Posterior cingulate gyrus (tissue), 11 donors: ENCODE measurements at regions not wholly inside any gene's neighbourhood (a gene's known extent, or its start where the extent isn't known, plus 50 kb on each side); places are given as distances from the start of the nearest gene placed in this dataset.
A peak's percentile ranks its signal among the peaks of the same experiment; 100 is the strongest.
"Not testable (repeated sequence)": the region's sequence is repeated elsewhere in the genome, so short reads cannot be mapped to it uniquely, and the experiment has no call there.

Experiments
- DNase-seq, 10 donors: peaks; one replicate each; pipeline versions ENCODE4 v3.0.0 to v3.0.0-alpha.2; 2020 to 2021; ENCODE audit warnings: mixed read lengths in 3 of 10
- intact Hi-C: fragments of 100-400 bp; cut with DNase I; formaldehyde crosslinking; loops from one replicate; pipeline ENCODE4 v1.15.1; 2023

DNA sequence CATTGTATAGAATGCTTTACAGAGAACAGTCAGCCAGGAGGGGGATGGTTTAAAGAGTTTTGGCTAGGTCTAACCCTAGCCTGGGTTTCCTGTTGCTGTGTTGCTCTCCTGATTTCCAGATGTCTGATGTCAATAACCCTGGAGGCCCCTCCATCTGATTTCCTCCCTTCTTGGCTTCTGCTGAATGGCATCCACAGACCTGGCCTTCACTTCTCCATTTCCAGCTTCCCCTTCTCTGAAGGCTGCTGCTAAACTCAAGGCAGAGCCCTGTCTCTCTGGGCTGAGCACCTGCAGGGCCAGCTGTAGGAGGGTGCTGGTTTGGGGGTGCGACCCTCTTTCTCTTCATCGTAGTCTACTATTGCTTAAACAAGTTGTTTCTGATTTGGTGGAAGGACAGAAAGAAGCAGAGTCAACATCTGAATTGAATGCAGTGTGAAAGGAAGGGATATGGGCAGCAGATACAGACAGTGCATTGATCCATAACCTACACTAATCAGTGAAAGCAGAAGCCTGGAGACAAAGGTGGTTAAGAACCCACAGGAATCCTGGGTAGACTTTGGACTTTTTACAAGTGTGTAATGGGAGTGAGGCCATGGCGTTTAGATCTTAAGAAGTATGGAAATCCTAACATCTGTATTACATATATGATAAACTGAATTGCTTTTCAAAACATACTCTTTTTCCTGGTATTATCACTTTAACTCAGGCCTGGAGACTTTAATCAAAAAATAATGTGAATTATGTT lies 153.6 kb downstream of the HRH4 start:
- no peak for DNase-seq
- intact Hi-C loops: no loop called here

GRCh38 chr18:24616653-24617052 lies 156.2 kb downstream of the HRH4 start:
- DNase-seq: no peak
- intact Hi-C loops: no loop called here

- not testable (repeated sequence) for DNase-seq
Measured at GRCh38 chr18:24624421-24624820, 164.0 kb downstream of the HRH4 start.

GRCh38 chr18:24627644-24628315 lies 167.3 kb downstream of the HRH4 start:
- intact Hi-C loops: no loop called here
- DNase-seq: no peak

More at GRCh38 chr18:24624421-24624820, 164.0 kb downstream of the HRH4 start:
- intact Hi-C loops: not testable (repeated sequence)

GRCh38 chr18:24628326-24628725 lies 167.9 kb downstream of the HRH4 start:
- intact Hi-C loops: no loop called here
- no peak for DNase-seq

- intact Hi-C loops: no loop called here
Measured at GRCh38 chr18:24629921-24630320, 169.5 kb downstream of the HRH4 start.

DNA sequence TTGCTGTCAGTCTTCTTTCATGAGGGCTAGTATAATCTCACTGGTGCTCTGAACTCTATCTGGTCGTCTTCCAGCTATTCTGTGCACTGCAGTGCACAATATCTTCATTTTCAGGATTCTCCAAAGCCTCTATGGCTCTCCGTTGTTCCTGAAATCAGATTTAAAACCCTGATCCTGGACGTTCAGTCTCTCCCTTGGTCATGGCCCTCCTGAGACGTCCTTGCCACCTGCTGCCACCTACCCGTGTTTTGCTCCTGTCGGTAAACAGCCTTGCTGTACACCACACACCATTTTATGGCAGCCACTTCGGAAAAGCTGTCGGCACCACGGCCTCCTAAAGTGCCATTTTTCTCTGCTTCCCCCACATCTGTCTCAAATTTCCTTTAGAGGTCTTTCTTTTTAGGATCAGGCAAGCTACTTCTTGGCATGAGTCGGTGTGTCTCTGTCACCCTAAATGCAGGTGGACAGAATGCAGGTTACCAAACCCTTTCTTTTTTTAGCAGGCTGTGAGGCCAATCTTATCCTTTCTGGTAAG lies 170.0 kb downstream of the HRH4 start:
- no peak for DNase-seq
- intact Hi-C loops: no loop called here

More at GRCh38 chr18:24629921-24630320, 169.5 kb downstream of the HRH4 start:
- no peak for DNase-seq

DNA sequence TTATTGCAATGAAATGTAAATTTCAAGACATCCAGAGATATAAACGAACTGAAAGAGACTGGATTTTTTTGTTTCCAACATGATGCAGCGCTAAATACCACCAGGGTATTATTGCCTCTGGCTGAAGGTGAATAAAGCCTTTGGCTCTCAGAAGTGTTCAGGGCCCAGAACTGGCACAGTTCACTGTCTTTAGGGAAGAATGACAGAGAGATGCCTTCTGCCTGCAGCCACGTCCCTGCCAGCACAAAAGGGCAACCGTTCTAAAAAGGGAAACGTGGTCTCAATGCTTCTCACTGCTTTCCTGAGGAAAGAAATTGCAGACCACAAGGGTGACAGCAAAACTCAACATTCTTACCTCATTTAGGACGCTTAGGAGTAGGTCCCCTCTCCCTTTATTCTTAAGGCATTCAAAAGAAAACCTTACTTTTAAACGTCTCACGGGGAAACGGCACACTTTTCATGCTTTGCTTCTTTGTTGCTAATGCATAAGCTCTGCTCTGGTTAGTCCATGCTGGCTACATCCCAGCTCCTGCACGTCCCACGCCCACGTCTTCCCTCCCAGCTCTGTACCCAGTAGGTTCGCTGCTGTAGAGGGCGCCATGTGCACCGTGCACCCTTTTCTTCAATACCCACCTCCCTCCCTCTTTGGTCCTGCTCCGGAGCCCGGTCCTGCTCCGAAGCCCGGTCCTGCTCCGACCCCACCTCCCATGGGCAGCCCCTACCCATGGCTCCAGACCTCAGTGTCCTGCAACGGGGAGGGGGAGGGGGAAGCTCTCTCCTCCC lies 171.0 kb downstream of the HRH4 start:
- peak in 6 of 10 donors; percentile 20 to 90 (median 65) for DNase-seq
- intact Hi-C loops: no loop called here

GRCh38 chr18:24632158-24632988 lies 171.9 kb downstream of the HRH4 start:
- intact Hi-C loops: no loop called here
- no peak for DNase-seq

DNA sequence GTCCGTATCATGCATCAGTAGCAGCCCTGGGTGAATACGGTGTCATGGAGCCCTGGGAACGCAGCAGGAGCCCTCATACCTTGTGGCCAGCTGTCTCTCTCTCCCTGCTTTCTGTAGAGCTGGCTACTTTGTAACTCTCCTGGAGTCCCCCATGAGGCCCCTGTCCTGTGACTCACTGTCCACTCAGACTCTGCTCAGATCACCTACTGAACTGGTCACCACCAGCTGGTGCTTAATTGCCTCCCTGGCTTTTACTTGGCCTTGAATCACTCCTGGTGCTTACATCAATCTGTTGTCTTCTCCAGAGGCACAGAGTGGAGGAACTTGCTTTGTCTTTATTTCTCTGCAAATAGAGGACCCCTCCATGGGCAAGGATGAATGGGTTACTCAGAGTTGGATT lies 172.7 kb downstream of the HRH4 start:
- DNase-seq: no peak
- intact Hi-C loops: no loop called here

DNA sequence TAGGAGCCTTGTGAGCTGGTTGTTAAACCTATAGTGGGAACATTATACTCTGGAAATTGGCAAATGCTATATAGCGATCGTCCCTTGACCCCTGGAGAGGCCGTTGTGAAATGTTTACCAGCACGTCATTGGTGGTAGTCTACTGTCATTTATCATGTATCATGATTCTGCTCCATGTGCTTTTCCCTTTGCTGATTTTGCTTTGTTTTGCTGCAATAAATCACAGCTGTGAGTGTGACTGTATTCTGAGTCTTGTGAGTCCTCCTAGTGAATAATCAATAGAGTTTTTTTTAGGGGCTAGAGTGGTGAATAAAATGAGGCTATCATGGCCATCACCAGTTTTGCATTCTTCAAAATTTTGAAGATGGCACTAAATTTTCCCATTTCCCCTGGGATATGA lies 189.1 kb downstream of the HRH4 start:
- intact Hi-C loops: no loop called here
- DNase-seq: no peak

DNA sequence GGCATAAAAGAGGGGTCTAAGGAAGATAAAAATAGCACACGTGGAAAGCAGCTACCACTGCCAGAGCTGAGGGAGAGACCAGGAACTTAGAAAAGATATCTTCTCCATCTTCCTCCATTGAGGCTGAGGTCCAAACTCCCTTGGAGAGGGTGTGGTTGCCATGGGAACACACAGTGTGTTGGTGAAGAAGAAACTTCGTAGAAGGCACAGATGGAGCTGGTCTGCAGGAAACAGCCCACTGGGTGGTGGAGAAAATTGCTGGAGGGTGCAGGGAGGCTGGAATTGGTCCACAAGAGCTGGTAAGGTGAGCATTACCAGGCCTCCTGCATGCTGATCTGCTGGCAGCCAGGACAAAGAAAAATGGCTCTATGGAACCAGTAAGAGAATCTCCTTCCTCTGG lies 191.0 kb downstream of the HRH4 start:
- peak in 3 of 10 donors; percentile 27 to 80 (median 42) for DNase-seq
- intact Hi-C loops: no loop called here

DNA sequence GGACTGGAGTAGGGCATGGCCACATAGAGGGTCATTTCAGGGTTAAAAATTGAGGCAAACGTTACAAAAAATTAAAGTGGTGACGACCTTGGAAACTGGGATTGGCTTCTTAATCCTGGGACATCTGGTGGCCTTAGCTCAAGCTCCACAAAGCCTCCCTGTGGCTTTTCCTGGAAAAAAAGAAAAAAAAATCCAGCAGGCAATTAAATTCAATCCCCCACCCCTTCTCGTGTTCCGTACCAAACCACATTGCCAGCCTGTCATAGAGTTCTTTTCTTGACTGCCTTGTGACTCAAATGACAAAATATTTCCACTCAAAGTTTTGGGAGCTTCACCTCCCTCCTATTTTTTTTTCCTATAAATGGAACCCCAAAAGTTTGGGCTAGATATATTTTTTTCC lies 195.6 kb downstream of the HRH4 start:
- no peak for DNase-seq
- intact Hi-C loops: no loop called here

DNA sequence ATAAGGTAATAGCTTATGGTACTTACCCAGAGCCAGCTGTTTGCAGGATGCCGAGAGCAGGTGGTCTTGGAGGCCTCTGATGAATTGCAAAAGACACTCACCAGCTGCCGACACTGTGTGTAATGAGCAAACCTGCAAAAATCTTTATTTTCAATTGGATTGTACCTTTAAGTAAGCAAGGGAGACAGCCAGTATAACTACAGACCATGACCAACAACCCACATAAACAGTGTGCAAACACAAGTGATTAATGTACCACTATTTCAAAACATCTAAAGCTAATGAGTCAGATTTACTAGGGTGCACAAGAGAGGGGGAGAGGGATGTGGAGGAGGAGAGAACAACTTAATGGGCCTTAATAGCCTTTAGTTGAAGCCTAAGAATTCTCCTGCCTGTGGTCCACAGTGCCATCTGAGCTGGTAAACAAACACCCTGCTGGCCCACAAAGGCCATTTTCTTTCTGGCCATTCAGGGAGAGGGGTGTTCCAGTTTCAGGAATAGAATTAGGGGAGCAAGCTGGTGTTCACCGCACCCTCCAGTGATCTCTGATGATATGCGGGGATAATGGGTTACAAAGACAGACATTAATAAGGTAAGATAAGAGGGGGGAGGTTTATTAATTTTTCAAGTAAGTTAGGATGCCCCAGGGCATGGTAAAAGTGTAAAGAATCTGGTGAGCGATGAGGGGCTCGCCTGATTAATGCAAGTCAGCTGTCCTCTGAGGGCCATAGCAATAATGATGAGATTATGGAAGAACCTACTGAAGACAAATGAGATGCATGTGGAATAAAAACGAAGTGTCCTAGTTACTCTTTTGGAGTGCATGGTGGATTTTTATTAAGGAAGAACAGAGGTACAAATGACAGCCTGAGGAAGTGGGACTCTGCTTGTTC lies 196.4 kb downstream of the HRH4 start:
- DNase-seq: no peak
- intact Hi-C loops: no loop called here

DNA sequence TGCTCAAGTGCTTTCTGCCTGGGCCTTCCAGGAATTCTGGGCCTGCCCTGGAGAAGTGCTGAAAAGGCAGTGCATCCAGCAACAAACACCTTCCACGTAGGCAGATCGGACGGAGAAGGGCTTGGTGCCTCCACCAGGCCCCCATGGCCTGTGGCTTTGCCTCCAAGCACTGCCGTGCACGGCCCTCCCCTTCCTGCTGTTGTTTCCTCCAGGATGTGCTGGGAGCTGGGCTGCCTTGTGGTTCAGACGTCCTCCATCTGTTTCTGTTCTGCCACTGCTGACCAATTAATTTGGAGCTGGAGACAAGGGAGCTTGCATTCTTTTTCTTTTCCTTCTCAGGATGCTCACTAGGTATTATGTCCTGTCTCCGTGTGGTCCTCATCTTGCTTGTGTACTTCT lies 197.0 kb downstream of the HRH4 start:
- intact Hi-C loops: no loop called here
- peak in 1 of 10 donors; percentile 73 for DNase-seq

DNA sequence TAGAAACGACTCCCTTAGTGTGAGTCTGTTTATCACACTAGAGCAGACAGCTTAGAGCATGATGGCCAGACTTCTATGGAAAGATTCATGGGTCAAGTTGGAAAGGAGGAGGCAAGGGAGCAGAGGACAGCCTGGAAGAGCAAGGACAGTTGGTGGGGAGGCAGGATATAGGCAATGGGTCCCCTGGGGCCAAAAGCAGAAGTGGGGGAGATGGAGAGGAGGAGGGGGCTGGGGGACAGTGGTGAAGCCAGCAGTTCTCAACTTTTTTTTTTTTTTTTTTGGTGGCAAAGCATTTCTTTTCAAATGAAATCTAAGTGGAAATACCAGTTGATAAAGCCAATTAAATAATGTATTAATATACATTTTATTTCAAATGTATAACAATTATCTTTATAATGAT lies 197.9 kb downstream of the HRH4 start:
- intact Hi-C loops: no loop called here
- DNase-seq: no peak

DNA sequence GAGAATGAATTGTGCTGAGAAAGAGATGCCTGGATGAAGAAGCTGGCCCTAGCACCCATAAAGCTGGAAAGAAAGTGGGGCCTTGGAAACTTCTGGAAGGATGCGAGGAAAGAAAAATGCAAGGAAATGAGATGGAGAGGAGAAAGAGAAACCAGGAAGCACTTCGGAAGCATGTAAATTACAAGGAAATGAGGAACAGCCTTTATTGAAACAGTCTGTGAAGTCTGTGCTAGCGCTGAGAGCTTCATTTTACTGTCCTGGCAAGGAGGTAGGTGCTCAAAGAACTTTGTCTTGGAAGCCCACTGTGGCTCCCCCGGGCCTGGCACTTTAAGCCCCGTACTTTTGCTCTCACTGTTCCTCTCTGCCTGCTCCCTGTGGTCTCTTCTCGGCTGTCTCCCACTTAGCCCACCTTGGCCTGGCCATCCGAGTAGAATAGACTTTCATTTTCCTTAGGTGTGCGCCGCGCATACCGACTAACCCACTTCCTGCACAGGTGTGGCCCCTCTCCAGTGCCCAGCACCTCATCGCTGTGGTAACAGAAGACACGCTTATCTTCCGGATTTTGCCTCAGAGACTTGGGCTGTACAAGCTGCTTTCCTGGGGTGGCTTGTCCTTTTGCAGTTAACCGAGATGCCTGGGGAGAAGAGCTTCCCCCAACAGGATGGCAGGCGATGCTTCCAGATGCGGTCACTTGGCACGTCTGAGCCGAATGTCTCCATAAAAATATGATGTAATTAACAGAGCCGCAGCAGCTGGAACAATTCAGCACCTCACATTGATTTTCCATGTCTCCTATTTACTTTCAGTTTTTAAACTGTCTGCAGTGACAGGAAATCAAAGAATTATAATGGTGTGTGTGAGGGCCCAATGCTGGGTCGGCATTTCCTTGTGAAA lies 199.6 kb downstream of the HRH4 start:
- intact Hi-C loops: no loop called here
- no peak for DNase-seq

- intact Hi-C loops: no loop called here
- DNase-seq: no peak
Measured at GRCh38 chr18:24660956-24661355, 200.5 kb downstream of the HRH4 start.
